ENCODE measurements at regions not wholly inside any gene's neighbourhood (a gene's known extent, or its start where the extent isn't known, plus 50 kb on each side); places are given as distances from the start of the nearest gene placed in this dataset.

- Histone ChIP-seq H2BK12ac (ENCODE audit: insufficient read length, low read depth, low read length) (no peak overlapping the region), H4K5ac (ENCODE audit: insufficient read length, low read depth, low read length) (no peak overlapping the region), H3K9me3 (ENCODE audit: control insufficient read depth, low read depth, low read length) (no peaks in the 10 kb centered on the region), H3K79me2 (ENCODE audit: insufficient read depth, low read length) (no peaks in the 10 kb centered on the region), H4K20me1 (ENCODE audit: control insufficient read depth, insufficient read depth, insufficient read length) (no peaks in the 10 kb centered on the region), H3K9ac (ENCODE audit: extremely low read depth, insufficient read length, low read length) (no peak overlapping the region), H3K4ac (ENCODE audit: low read depth, low read length) (no peak overlapping the region), H3T11ph (ENCODE audit: low read length) (no peak overlapping the region), H3K23me2 (ENCODE audit: insufficient read length, low read depth, low read length, poor library complexity, severe bottlenecking) (no peaks in the 10 kb centered on the region), H4K91ac (ENCODE audit: insufficient read length, low read depth, low read length) (no peak overlapping the region), H3K4me1 (ENCODE audit: insufficient read depth, low read length) (peaks cover 4% of the 10 kb centered on the region; the same call in 1 of the 2 replicates), H3K14ac (ENCODE audit: insufficient read depth, low read length) (no peak overlapping the region), H3K56ac (ENCODE audit: insufficient read length, low read depth, low read length) (no peak overlapping the region), H3K79me1 (ENCODE audit: insufficient read depth, low read depth, low read length, poor library complexity, severe bottlenecking) (no peaks in the 10 kb centered on the region), H3K23ac (ENCODE audit: insufficient read length, low read depth, low read length) (no peak overlapping the region), H2BK20ac (ENCODE audit: low read depth, low read length, poor library complexity, severe bottlenecking) (no peak overlapping the region), H2BK15ac (ENCODE audit: low read depth, low read length) (no peak overlapping the region), H2AK5ac (ENCODE audit: insufficient read length, low read length) (no peak overlapping the region), H2BK5ac (ENCODE audit: insufficient read length, low read length) (no peak overlapping the region), H3K18ac (ENCODE audit: insufficient read length, low read depth, low read length) (no peak overlapping the region), H3K27ac (ENCODE audit: insufficient read length, low read depth, low read length) (no peak overlapping the region), H3K27me3 (ENCODE audit: insufficient read depth, low read length) (peaks cover 3% of the 10 kb centered on the region; the same call in 1 of the 2 replicates), H4K8ac (replicated peaks; ENCODE audit: insufficient read length, low read depth, low read length) (no peak overlapping the region), H3K4me2 (ENCODE audit: insufficient read depth, insufficient read length, low read length) (no peak overlapping the region), H2BK120ac (ENCODE audit: low read depth, low read length, poor library complexity, severe bottlenecking) (no peak overlapping the region), H2AFZ (ENCODE audit: low read length) (no peak overlapping the region)
- H3K9me3 Mint-ChIP-seq: no peaks in the 10 kb centered on the region; a peak in 1 of 5 replicates
- no peak for DNase-seq
- peaks cover 62% of the 10 kb centered on the region for H3K27me3 Mint-ChIP-seq (ENCODE audit: low read depth)
- TF ChIP-seq CTCF (conservative IDR thresholded peaks at IDR 0.05): no peak
- no CpG with 5 or more reads among the region's 2 CpGs for WGBS (ENCODE audit: extremely low coverage, insufficient read length, low lambda C conversion rate)
- H3K4me1 Mint-ChIP-seq: peaks cover 10 to 16% of the 10 kb centered on the region in 2 experiments
- no peak overlapping the region for H3K4me3 Mint-ChIP-seq
- H3K27ac Mint-ChIP-seq: no peak overlapping the region
- no peaks in the 10 kb centered on the region; a peak in 1 of 7 replicates for H3K36me3 Mint-ChIP-seq (ENCODE audit: insufficient read depth in 1 of 3, low read depth in 3 of 3)
Measured at GRCh38 chr21:15247613-15248012, 182.8 kb upstream of the NRIP1 start.
